ENCODE measurements at regions not wholly inside any gene's neighbourhood (a gene's known extent, or its start where the extent isn't known, plus 50 kb on each side); places are given as distances from the start of the nearest gene placed in this dataset.

GRCh38 chr5:89047571-89047970, 164.6 kb upstream of the MEF2C start:
- FAIRE-seq (no peak), DNase-seq (ENCODE audit: insufficient read length, low spot score) (no peak)
- TF ChIP-seq PAX5 (IDR thresholded peaks at IDR 0.05; ENCODE audit: insufficient read depth, low read length, severe bottlenecking) (no peak), POLR2A (IDR thresholded peaks at IDR 0.05; ENCODE audit: low read depth, low read length) (no peak), TAF1 (IDR thresholded peaks at IDR 0.05; ENCODE audit: low read depth, low read length) (no peak), POLR2AphosphoS5 (IDR thresholded peaks at IDR 0.05; ENCODE audit: low read depth, low read length) (no peak), POU2F2 (IDR thresholded peaks at IDR 0.05; ENCODE audit: low read depth, low read length) (no peak), SPI1 (IDR thresholded peaks at IDR 0.05; ENCODE audit: low read depth, low read length) (no peak)

- FAIRE-seq, result no peak
- TF ChIP-seq POLR2A (IDR thresholded peaks at IDR 0.05; ENCODE audit: low read depth, low read length) (no peak), PAX5 (IDR thresholded peaks at IDR 0.05; ENCODE audit: insufficient read depth, low read length, severe bottlenecking) (no peak)
Observed at GRCh38 chr5:89045216-89045615, 162.2 kb upstream of the MEF2C start.

GRCh38 chr5:89044674-89045200, 161.8 kb upstream of the MEF2C start:
- TF ChIP-seq POU2F2 (IDR thresholded peaks at IDR 0.05; ENCODE audit: low read depth, low read length) (no peak), PAX5 (IDR thresholded peaks at IDR 0.05; ENCODE audit: insufficient read depth, low read length, severe bottlenecking) (no peak), TAF1 (IDR thresholded peaks at IDR 0.05; ENCODE audit: low read depth, low read length) (no peak), POLR2AphosphoS5 (IDR thresholded peaks at IDR 0.05; ENCODE audit: low read depth, low read length) (no peak), SPI1 (IDR thresholded peaks at IDR 0.05; ENCODE audit: low read depth, low read length) (no peak), POLR2A (IDR thresholded peaks at IDR 0.05; ENCODE audit: low read depth, low read length) (no peak)
- DNase-seq (ENCODE audit: insufficient read length, low spot score) (no peak), FAIRE-seq (no peak)

More at GRCh38 chr5:89045216-89045615, 162.2 kb upstream of the MEF2C start:
- no peak for DNase-seq (ENCODE audit: insufficient read length, low spot score)

DNA sequence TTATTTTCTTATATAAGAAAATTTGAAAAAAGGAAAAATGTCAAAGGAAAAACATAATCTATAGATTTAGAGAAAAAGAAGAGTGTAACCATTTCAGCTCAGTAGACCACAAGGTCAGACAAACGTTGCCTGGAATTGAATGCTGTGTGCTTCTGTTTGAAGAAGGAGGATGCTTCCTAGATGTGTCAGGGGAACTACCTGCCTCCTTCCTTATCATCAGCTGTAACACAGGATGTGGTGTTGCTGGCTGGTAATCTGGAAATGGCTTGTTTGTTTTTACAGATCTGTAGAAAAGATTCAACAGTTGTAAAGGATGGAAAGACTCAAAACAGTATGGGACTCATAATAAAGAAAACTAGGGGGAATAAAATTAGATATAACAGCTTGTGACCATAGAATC, 160.7 kb upstream of the MEF2C start:
- peak; percentile 66 for FAIRE-seq
- TF ChIP-seq PAX5 (IDR thresholded peaks at IDR 0.05; ENCODE audit: insufficient read depth, low read length, severe bottlenecking) (no peak), SPI1 (IDR thresholded peaks at IDR 0.05; ENCODE audit: low read depth, low read length) (no peak)
- DNase-seq (ENCODE audit: insufficient read length, low spot score), result no peak

- DNase-seq (ENCODE audit: insufficient read length, low spot score), result no peak
- no peak for FAIRE-seq
- TF ChIP-seq SPI1 (IDR thresholded peaks at IDR 0.05; ENCODE audit: low read depth, low read length), result no peak
- TF ChIP-seq POLR2A (IDR thresholded peaks at IDR 0.05; ENCODE audit: low read depth, low read length), result no peak
- TF ChIP-seq POLR2AphosphoS5 (IDR thresholded peaks at IDR 0.05; ENCODE audit: low read depth, low read length), result no peak
- no peak for TF ChIP-seq PAX5 (IDR thresholded peaks at IDR 0.05; ENCODE audit: insufficient read depth, low read length, severe bottlenecking)
- TF ChIP-seq TAF1 (IDR thresholded peaks at IDR 0.05; ENCODE audit: low read depth, low read length), result no peak
- TF ChIP-seq POU2F2 (IDR thresholded peaks at IDR 0.05; ENCODE audit: low read depth, low read length), result no peak
Observed at GRCh38 chr5:89042746-89043145, 159.8 kb upstream of the MEF2C start.

DNA sequence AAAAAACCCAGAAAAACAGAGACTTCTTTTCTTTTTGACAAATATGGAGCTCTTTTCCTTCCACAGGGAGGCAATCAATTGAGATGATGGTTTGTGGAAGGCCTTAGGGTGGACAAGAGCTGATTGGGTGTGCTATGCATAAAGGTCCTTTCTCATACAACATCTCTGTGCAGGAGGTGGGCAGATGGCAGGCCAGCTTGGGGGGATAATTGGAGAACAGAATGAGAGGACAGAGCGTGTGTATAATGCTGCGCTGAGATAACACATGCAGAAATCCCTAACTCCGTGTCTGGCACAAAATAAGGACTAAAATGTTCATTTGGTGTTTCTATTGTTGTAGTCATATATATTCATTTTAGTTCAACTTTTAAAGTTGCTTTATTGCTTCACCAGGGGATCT, 159.0 kb upstream of the MEF2C start:
- no peak for DNase-seq (ENCODE audit: insufficient read length, low spot score)
- TF ChIP-seq SPI1 (IDR thresholded peaks at IDR 0.05; ENCODE audit: low read depth, low read length) (no peak), PAX5 (IDR thresholded peaks at IDR 0.05; ENCODE audit: insufficient read depth, low read length, severe bottlenecking) (no peak), POLR2A (IDR thresholded peaks at IDR 0.05; ENCODE audit: low read depth, low read length) (no peak), TAF1 (IDR thresholded peaks at IDR 0.05; ENCODE audit: low read depth, low read length) (no peak), POU2F2 (IDR thresholded peaks at IDR 0.05; ENCODE audit: low read depth, low read length) (no peak), POLR2AphosphoS5 (IDR thresholded peaks at IDR 0.05; ENCODE audit: low read depth, low read length) (no peak)
- no peak for FAIRE-seq

- FAIRE-seq, result no peak
- no peak for TF ChIP-seq POLR2AphosphoS5 (IDR thresholded peaks at IDR 0.05; ENCODE audit: low read depth, low read length)
- TF ChIP-seq POU2F2 (IDR thresholded peaks at IDR 0.05; ENCODE audit: low read depth, low read length), result no peak
- no peak for TF ChIP-seq TAF1 (IDR thresholded peaks at IDR 0.05; ENCODE audit: low read depth, low read length)
- no peak for TF ChIP-seq SPI1 (IDR thresholded peaks at IDR 0.05; ENCODE audit: low read depth, low read length)
- TF ChIP-seq PAX5 (IDR thresholded peaks at IDR 0.05; ENCODE audit: insufficient read depth, low read length, severe bottlenecking), result no peak
- TF ChIP-seq POLR2A (IDR thresholded peaks at IDR 0.05; ENCODE audit: low read depth, low read length), result no peak
- no peak for DNase-seq (ENCODE audit: insufficient read length, low spot score)
Observed at GRCh38 chr5:89041249-89041779, 158.3 kb upstream of the MEF2C start.

DNA sequence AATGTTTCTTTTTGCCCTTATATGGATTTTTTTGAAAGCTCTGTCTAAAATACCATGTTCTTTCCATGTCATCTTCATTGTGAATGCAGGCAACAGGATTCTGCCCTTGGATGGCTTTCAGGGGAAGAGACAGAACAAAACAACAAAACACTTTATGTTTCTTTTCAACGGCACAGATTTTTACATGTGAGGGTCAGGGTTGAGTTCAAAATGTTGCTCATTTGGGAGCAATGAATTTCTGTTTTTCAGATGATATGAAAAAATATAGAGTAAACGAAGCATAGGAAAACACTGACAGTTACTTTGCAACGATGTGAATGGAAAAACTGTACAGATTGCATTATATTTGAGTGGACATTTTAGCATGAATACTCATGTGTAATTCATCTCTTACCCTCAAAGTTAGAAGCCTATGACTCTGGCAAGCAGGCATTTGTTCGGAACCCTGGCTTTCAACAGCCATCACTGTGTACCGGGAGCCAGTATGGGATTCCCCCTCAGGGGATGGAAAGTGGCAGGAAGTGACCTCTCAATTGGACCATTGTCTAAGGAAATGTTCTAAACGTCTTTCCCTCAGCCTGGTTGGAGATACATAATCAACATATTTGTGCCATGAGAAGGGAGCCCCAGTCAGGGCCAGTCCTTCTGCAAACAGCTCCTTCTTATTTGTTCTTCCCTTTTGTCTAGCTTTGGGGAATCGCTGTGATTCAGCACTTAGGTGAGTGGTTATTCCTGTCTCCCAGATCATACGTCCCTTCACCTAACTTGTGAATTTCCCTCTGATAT, 153.9 kb upstream of the MEF2C start:
- no peak for TF ChIP-seq TAF1 (IDR thresholded peaks at IDR 0.05; ENCODE audit: low read depth, low read length)
- no peak for TF ChIP-seq POLR2AphosphoS5 (IDR thresholded peaks at IDR 0.05; ENCODE audit: low read depth, low read length)
- no peak for TF ChIP-seq PAX5 (IDR thresholded peaks at IDR 0.05; ENCODE audit: insufficient read depth, low read length, severe bottlenecking)
- no peak for TF ChIP-seq POU2F2 (IDR thresholded peaks at IDR 0.05; ENCODE audit: low read depth, low read length)
- no peak for TF ChIP-seq SPI1 (IDR thresholded peaks at IDR 0.05; ENCODE audit: low read depth, low read length)
- no peak for TF ChIP-seq POLR2A (IDR thresholded peaks at IDR 0.05; ENCODE audit: low read depth, low read length)
- FAIRE-seq, result no peak
- no peak for DNase-seq (ENCODE audit: insufficient read length, low spot score)

GRCh38 chr5:89036166-89036565, 153.2 kb upstream of the MEF2C start:
- TF ChIP-seq POLR2A (IDR thresholded peaks at IDR 0.05; ENCODE audit: low read depth, low read length) (no peak), PAX5 (IDR thresholded peaks at IDR 0.05; ENCODE audit: insufficient read depth, low read length, severe bottlenecking) (no peak), POLR2AphosphoS5 (IDR thresholded peaks at IDR 0.05; ENCODE audit: low read depth, low read length) (no peak), TAF1 (IDR thresholded peaks at IDR 0.05; ENCODE audit: low read depth, low read length) (no peak), POU2F2 (IDR thresholded peaks at IDR 0.05; ENCODE audit: low read depth, low read length) (no peak), SPI1 (IDR thresholded peaks at IDR 0.05; ENCODE audit: low read depth, low read length) (no peak)
- FAIRE-seq (no peak), DNase-seq (ENCODE audit: insufficient read length, low spot score) (no peak)
